ENCODE measurements at regions not wholly inside any gene's neighbourhood (a gene's known extent, or its start where the extent isn't known, plus 50 kb on each side); places are given as distances from the start of the nearest gene placed in this dataset.

DNA sequence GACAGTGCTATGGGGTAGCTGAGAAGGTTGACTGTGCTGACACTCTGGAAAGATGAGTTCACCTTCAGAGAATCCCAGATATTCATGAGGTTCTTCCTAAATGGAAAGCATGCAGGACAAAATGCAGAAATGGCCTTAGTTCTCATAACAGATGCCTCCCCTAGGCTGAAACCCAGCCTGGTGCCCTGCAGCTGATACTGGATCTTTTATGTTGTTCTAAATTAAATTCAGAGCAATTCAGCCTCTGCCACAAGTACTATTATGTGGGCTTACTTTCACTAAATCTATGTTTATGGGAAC is 172.0 kb upstream of the SERPINE2 start:
- TF ChIP-seq, protein P1, sequence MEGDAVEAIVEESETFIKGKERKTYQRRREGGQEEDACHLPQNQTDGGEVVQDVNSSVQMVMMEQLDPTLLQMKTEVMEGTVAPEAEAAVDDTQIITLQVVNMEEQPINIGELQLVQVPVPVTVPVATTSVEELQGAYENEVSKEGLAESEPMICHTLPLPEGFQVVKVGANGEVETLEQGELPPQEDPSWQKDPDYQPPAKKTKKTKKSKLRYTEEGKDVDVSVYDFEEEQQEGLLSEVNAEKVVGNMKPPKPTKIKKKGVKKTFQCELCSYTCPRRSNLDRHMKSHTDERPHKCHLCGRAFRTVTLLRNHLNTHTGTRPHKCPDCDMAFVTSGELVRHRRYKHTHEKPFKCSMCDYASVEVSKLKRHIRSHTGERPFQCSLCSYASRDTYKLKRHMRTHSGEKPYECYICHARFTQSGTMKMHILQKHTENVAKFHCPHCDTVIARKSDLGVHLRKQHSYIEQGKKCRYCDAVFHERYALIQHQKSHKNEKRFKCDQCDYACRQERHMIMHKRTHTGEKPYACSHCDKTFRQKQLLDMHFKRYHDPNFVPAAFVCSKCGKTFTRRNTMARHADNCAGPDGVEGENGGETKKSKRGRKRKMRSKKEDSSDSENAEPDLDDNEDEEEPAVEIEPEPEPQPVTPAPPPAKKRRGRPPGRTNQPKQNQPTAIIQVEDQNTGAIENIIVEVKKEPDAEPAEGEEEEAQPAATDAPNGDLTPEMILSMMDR (IDR thresholded peaks at IDR 0.05; ENCODE audit: poor library complexity): no peak
- no peak for TF ChIP-seq EZH2 (IDR thresholded peaks at IDR 0.05; ENCODE audit: borderline replicate concordance)

Measured in hepatocyte (in vitro differentiated cells).